Stimulated activated CD4-positive, alpha-beta T cell treated with anti-CD3 and anti-CD28 coated beads, Interleukin-4, amount 100 ng/mL, for 4 hours (primary cell): ENCODE measurements at regions not wholly inside any gene's neighbourhood (a gene's known extent, or its start where the extent isn't known, plus 50 kb on each side); places are given as distances from the start of the nearest gene placed in this dataset.

Source experiments
- DNase-seq, 2 experiments: peaks; one replicate each; pipeline ENCODE4 v3.0.0-alpha.2; 2020

DNA sequence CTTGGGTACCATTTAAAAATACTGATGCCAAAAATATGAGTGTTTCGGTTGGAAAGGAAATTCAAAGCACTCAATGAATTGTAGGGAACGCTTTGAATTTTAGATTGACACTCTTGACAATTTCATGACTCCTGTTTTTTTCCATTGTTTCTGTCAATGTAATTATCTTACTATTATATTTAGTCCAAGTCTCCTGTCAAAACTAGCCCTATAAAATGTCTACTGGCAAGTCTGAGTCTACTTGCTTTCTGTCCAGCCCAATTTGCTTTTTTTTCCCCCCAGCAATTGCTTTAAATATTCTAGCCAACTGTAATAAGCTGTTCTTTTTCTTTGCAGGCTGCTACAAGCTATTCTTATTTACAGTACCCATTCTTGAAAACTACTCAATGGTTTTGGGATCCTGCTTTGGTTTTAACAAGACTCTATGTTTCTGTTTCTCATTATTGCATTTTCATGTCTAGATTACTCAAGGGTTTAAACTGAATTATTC lies 1103.9 kb upstream of the GJE1 start:
- DNase-seq = no peak

GRCh38 chr6:141026504-141026903 lies 1106.2 kb upstream of the GJE1 start:
- no peak for DNase-seq

GRCh38 chr6:141024526-141024925 lies 1108.2 kb upstream of the GJE1 start:
- no peak for DNase-seq

- DNase-seq = no peak
Observed at GRCh38 chr6:141017941-141018340, 1114.8 kb upstream of the GJE1 start.

DNA sequence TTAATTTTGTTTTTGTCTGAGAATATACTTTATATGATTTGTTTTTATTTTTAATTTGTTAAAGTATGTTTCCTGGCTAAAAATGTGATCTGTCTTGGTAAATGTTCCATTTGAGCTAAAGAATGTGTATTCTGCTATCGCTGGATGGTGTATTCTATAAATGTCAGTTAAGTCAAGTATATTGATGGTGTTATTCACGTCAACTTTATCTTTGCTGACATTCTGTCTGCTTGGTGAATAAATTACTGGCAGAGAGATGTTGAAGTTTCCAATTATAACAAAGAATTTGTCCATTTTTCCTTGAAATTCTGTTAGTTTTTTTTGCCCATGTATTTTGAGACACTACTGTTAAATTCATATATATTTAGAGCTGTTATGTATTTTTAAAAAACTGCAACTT lies 1131.8 kb upstream of the GJE1 start:
- DNase-seq = no peak

GRCh38 chr6:140993515-140993914 lies 1139.2 kb upstream of the GJE1 start:
- no peak for DNase-seq

DNA sequence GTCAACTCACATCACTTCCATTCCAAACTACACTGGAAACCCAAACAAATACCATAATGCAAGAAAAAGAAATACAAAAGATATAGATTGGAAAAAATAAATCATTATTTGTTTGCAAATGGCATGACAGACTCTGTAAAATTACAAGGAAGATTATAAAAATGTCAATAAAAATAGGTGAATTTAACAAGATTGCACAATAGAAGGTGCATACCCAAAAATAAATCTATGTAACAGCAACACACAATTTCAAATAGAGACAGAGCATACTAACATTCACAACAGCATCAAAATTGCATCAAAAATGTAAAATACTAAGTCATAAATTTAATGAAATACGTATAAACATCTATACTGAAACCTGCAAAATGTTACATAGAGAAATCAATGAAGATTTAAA lies 1140.0 kb upstream of the GJE1 start:
- DNase-seq = no peak

DNA sequence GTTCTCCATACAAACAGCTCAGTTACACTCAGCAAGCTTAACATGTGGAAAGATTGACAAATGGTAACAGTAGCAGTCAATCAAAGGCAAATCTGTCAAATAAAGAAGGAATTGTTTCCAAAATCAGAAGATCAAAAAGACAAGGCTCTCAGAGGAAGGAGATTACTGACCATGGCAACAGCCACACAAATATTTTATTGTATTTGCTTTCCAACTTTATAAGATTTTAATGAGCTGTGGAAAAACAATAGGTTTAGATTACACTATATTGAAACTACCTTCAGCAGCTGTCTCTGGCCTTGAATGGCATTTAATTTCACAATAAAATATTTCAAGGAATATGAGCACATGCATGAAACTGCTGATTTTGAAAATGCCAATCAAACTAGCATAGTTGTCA lies 1143.9 kb upstream of the GJE1 start:
- DNase-seq = no peak

- DNase-seq = no peak
Observed at GRCh38 chr6:140987364-140988155, 1145.2 kb upstream of the GJE1 start.

DNA sequence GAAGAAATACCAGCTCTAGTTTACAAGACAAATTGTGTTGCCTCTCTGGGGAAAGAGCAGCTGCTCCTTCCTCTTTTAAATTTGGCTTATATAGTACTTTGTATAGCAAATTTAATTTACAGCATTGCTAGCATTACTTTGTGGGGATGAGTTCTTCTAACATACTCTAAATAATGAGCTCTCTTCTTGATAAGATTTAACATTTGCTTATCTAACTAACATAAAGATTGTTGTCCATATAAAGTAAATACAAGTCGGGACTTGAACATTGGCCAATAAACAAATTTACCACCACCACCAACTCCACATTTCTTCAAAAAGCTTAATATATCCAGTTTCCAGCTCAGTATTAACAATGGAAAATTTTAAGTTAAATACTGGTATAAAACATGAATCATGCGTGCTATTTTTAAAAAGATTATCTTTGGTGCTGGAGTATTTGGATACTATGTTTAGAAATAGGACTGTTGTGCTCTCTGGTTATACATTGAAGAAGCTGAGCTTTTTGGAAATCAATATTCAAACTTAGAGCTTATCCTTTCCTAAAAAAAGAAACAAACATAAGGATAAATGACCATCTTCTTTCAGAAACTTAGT lies 1146.9 kb upstream of the GJE1 start:
- no peak for DNase-seq

GRCh38 chr6:140980265-140980887 lies 1152.3 kb upstream of the GJE1 start:
- no peak for DNase-seq

DNA sequence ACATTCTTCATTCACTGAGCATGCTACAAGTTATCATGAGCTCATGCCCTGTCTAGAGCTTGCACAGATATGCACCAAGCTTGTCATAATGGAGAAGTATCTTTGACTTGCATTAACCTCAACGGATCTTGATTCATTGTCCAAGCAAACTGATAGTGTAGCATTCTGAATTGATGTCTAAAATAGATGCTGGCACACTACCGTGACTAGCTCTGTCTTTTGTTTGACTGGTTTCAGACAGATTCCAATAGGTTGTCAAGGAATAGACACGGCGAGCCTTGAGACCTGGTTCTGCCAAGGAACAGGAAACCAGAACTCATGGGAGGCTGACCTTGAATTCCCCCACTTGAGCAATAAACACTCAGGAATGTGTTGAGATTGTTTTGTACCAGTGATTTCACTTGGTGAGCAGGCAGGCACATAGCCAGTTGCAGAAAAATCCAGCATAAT lies 1153.1 kb upstream of the GJE1 start:
- no peak for DNase-seq

GRCh38 chr6:140977403-140977802 lies 1155.3 kb upstream of the GJE1 start:
- DNase-seq = no peak

- DNase-seq = no peak
Observed at GRCh38 chr6:140976806-140977205, 1155.9 kb upstream of the GJE1 start.

DNA sequence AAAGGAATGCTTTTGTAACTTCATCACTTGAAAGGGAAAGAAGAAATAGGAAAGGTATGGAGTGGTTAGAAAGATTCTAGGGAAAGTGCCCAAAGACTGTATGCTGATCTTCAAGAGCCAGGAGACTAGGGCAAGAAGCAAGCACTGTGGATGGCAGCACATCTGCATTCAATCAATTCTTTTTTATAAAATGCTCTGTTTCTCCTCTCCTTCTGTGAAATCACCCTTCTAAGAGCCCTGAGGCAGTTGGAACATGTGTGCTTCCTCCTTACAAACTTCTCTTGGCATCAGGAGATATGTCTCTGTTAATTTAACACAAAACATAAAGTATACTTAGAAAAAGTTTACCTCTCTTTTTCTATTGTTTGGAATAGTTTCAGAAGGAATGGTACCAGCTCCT lies 1162.2 kb upstream of the GJE1 start:
- no peak for DNase-seq

- no peak for DNase-seq
Observed at GRCh38 chr6:140968062-140968461, 1164.7 kb upstream of the GJE1 start.

- DNase-seq = no peak
Observed at GRCh38 chr6:140966676-140967075, 1166.0 kb upstream of the GJE1 start.

DNA sequence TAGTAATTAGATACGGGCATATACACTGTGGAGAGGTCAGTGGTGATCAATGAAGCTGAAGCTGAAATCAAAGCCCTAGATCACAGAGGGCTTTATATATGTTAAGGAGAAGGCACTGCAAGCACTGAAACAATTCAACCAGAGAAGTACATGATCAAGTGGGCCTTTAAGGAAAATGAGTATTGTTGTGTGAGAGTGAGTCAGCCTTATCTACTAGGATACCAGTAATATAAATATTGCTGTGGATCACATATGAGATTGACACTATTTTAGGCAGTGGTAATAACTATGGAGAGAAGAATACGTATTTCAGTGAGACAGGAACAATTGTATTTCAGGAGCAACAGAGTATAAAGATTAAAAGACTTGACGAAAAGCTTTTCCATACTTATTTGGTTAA lies 1172.2 kb upstream of the GJE1 start:
- DNase-seq = no peak

GRCh38 chr6:140957386-140957785 lies 1175.3 kb upstream of the GJE1 start:
- DNase-seq = no peak

DNA sequence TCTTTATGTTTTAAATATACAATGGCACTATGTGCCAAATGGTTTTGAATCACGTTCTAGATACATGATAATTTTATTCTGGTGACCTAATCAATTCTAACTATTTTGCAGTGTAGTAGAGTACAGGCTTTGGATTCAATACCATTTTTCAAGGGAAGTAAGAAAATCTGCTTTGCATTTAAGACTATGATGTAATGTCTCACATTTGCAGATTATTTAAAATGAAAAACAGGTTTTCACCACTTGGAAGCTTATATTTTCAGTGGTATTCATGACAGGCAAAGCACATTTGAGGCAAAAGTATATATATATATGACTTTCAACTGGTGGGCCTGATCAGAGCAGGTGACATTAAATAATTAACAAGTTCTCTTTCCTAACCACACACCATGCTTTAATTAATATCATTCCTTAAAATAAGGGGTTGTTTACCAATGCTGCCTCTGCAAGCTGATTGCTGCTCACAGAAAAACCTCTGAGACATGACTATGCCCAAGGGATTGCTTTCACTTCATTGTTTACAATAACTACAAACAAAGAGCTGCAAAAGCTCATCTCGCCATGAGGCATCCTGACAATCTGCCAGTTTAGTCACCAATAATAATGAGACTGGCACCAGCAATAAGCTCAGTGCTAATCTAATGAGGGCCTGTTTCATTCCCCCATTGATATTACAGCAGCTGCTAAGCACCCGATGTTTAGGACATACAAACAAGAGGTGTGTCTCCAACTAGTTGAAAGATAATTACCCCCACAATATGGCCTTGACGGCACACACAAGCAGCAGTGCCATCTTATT lies 1176.0 kb upstream of the GJE1 start:
- no peak for DNase-seq

DNA sequence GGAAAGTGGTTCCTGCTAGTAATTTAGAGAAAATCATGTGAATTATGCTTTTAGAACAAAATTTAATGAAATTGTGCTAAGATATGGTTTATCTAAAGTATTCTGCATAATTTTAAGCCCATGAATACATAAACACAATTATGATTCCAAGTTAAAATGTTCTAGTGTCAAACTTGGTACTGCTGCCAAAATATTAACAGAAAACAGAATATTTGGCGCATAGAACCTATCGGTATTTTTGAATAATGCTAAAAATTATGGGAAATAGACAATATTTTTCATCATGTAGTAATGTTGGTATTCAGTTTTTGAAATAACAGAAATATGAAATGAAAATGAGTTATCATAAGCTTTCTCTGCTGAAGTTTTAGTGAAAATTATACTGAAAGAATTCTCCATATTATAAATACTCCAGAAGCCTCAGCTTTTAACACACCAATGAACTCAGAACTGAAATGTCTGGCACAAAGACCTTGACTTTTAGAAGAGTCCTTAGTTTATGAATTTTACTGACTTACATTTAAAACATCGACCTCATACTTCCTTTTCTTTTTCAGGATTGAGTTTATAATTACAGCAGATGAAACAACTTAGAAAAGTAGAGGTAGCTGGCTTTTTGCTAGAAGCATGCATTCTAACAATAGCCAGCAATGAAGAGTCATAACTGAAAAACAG lies 1192.3 kb upstream of the GJE1 start:
- DNase-seq = no peak

DNA sequence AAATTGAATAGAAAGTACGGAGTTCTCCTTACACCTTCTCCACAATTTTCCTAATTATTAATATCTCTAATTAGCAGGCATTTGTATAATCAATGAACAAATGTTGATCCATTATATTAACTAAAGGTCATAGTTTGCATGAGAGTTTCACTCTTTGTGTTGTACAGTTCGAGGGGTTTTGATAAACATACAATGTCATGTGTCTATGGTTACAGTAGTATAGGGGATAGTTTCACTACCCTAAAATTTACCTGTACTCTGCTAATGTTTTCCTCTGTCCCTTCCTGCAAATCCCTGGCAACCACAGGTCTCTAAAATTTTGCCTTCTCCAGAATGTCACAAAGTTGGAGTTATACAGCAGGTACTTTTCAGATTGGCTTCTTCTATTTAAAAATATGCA lies 1199.8 kb upstream of the GJE1 start:
- DNase-seq = no peak

- DNase-seq = no peak
Observed at GRCh38 chr6:140931581-140931980, 1201.1 kb upstream of the GJE1 start.
